Prostate gland (tissue), 2 donors: ENCODE measurements at regions not wholly inside any gene's neighbourhood (a gene's known extent, or its start where the extent isn't known, plus 50 kb on each side); places are given as distances from the start of the nearest gene placed in this dataset.

Experiments used
- DNase-seq: peaks from one replicate; pipeline ENCODE4 v3.0.0-alpha.2; 2019; ENCODE audit warnings: low spot score
- H3K27ac ChIP-seq, 2 donors: fragments of 200-600 bp; sonication (generic); 2 replicates each; pipeline ENCODE4 v1.5.1; 2017 to 2019
- H3K27me3 ChIP-seq: fragments of 200-600 bp; sonication (generic); replicated peaks from 2 replicates; pipeline ENCODE4 v1.5.1; 2019; ENCODE audit not compliant: insufficient read depth
- H3K36me3 ChIP-seq, 2 donors: fragments of 200-600 bp; sonication (generic); 1 replicate in 1 of 2; 2 replicates in 1 of 2; pipeline versions ENCODE4 v1.5.1 to v1.8.1; 2017 to 2019
- H3K4me1 ChIP-seq: fragments of 200-600 bp; sonication (generic); replicated peaks from 2 replicates; pipeline ENCODE4 v1.5.1; 2019
- H3K4me3 ChIP-seq, 2 donors: fragments of 200-600 bp; sonication (generic); 2 replicates each; pipeline ENCODE4 v1.5.1; 2017 to 2019
- H3K9me3 ChIP-seq: fragments of 200-600 bp; sonication (generic); 2 replicates; pipeline ENCODE4 v1.5.1; 2017
- CTCF ChIP-seq, 4 experiments: fragments of 200-600 bp in 2 of 4; fragments of 450-650 bp in 2 of 4; sonication (generic) in 2 of 4; IDR thresholded peaks; 1 replicate in 3 of 4; 2 replicates in 1 of 4; pipeline ENCODE4 v1.5.1; 2016 to 2019; ENCODE audit warnings: antibody characterized with exemption in 4 of 4, mild to moderate bottlenecking in 2 of 4, moderate library complexity in 2 of 4
- POLR2A ChIP-seq: fragments of 450-650 bp; IDR thresholded peaks from one replicate; pipeline ENCODE4 v1.6.1; 2016; ENCODE audit warnings: antibody characterized with exemption, mild to moderate bottlenecking
- POLR2AphosphoS5 ChIP-seq: sonication (generic); formaldehyde crosslinking; IDR thresholded peaks from one replicate; pipeline ENCODE4 v1.6.1; 2017; ENCODE audit warnings: antibody characterized with exemption
- whole genome bisulfite sequencing: methylation state at CpG from one replicate; pipeline ENCODE4 v1.1.5; 2018; 5-methylcytosine and 5-hydroxymethylcytosine counted together
- intact Hi-C: fragments of 100-400 bp; cut with DNase I; formaldehyde crosslinking; loops from one replicate; pipeline ENCODE4 v1.14.2; 2022

- Histone ChIP-seq H3K27me3 (no peaks in the 10 kb centered on the region), H3K9me3 (no peaks in the 10 kb centered on the region), H3K36me3 (no peaks in the 10 kb centered on the region), H3K4me3 (no peak overlapping the region), H3K4me1 (no peaks in the 10 kb centered on the region), H3K27ac (no peak overlapping the region)
- no peak for TF ChIP-seq POLR2AphosphoS5
- TF ChIP-seq CTCF (IDR thresholded peaks at IDR 0.05): no peak
- no peak for TF ChIP-seq POLR2A
- no peak for DNase-seq
- WGBS: 40% methylated on average over 5 of the region's 5 CpGs
- intact Hi-C loops: no loop called here
These were observed 88.8 kb downstream of the KCTD12 start for GRCh38 chr13:76797361-76797760.

GRCh38 chr13:76796851-76797250, 89.4 kb downstream of the KCTD12 start:
- H3K9me3 ChIP-seq: no peaks in the 10 kb centered on the region
- no peaks in the 10 kb centered on the region for H3K27me3 ChIP-seq
- H3K27ac ChIP-seq: no peak overlapping the region
- H3K4me3 ChIP-seq: no peak overlapping the region
- H3K4me1 ChIP-seq: no peaks in the 10 kb centered on the region
- WGBS: 78% methylated on average over 3 of the region's 3 CpGs
- TF ChIP-seq POLR2AphosphoS5 (no peak), POLR2A (no peak), CTCF (IDR thresholded peaks at IDR 0.05) (no peak)
- no peak for DNase-seq
- no peaks in the 10 kb centered on the region for H3K36me3 ChIP-seq
- intact Hi-C loops: no loop called here

- no peak overlapping the region for H3K4me3 ChIP-seq
- no peak overlapping the region for H3K27ac ChIP-seq
- intact Hi-C loops: no loop called here
- TF ChIP-seq POLR2A (no peak), POLR2AphosphoS5 (no peak), CTCF (IDR thresholded peaks at IDR 0.05) (no peak)
- DNase-seq: no peak
- 47% methylated on average over 5 of the region's 5 CpGs for WGBS
- no peaks in the 10 kb centered on the region for H3K9me3 ChIP-seq
- no peaks in the 10 kb centered on the region for H3K36me3 ChIP-seq
- no peaks in the 10 kb centered on the region for H3K4me1 ChIP-seq
- no peaks in the 10 kb centered on the region for H3K27me3 ChIP-seq
These were observed 90.2 kb downstream of the KCTD12 start for GRCh38 chr13:76795701-76796695.

- intact Hi-C loops: no loop called here
- H3K27ac ChIP-seq: no peak overlapping the region
- no peaks in the 10 kb centered on the region for H3K4me1 ChIP-seq
- H3K9me3 ChIP-seq: no peaks in the 10 kb centered on the region
- no peaks in the 10 kb centered on the region for H3K27me3 ChIP-seq
- H3K36me3 ChIP-seq: no peaks in the 10 kb centered on the region
- no peak for TF ChIP-seq POLR2A
- TF ChIP-seq POLR2AphosphoS5: no peak
- TF ChIP-seq CTCF (IDR thresholded peaks at IDR 0.05): no peak
- DNase-seq: no peak
- H3K4me3 ChIP-seq: no peak overlapping the region
- WGBS: 40% methylated on average over 4 of the region's 4 CpGs
These were observed 93.4 kb downstream of the KCTD12 start for GRCh38 chr13:76792731-76793347.
